ENCODE measurements at regions not wholly inside any gene's neighbourhood (a gene's known extent, or its start where the extent isn't known, plus 50 kb on each side); places are given as distances from the start of the nearest gene placed in this dataset.
"Not testable (repeated sequence)": the region's sequence is repeated elsewhere in the genome, so short reads cannot be mapped to it uniquely, and the experiment has no call there.

GRCh38 chr2:234360313-234360975, 136.4 kb downstream of the ARL4C start:
- TF ChIP-seq CTCF (IDR thresholded peaks at IDR 0.05; ENCODE audit: low read length); EZH2phosphoT487 (IDR thresholded peaks at IDR 0.05; ENCODE audit: low read length); EZH2 (optimal IDR thresholded peaks at IDR 0.05; ENCODE audit: low read depth, low read length): not testable (repeated sequence)
